RPMI7951 (cell line): ENCODE measurements at regions not wholly inside any gene's neighbourhood (a gene's known extent, or its start where the extent isn't known, plus 50 kb on each side); places are given as distances from the start of the nearest gene placed in this dataset.
A peak's percentile ranks its signal among the peaks of the same experiment; 100 is the strongest.

ENCODE experiments used
- DNase-seq: peaks from one replicate; pipeline ENCODE4 v3.0.0-alpha.2; 2012; ENCODE audit warnings: low read depth

DNA sequence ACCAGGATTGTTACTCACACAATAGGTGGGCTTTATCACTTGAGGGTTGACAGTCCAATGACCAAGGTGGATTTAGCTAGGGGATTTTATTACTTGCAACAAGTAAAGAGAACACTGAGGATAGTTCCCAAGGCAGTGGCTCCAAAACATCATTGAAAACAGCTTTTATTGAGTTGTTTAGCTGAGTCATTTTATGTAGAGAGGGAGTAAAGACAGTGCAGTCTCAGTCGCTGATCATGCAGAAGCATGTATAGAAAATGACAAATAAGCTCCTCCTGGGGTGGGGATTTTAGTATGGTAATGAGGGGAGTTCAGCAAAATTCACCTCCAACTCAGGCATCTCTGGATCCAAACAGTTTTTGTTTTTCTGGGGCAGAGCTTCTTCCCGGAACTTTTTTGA, 163.0 kb upstream of the CCDC179 start:
- DNase-seq = no peak

DNA sequence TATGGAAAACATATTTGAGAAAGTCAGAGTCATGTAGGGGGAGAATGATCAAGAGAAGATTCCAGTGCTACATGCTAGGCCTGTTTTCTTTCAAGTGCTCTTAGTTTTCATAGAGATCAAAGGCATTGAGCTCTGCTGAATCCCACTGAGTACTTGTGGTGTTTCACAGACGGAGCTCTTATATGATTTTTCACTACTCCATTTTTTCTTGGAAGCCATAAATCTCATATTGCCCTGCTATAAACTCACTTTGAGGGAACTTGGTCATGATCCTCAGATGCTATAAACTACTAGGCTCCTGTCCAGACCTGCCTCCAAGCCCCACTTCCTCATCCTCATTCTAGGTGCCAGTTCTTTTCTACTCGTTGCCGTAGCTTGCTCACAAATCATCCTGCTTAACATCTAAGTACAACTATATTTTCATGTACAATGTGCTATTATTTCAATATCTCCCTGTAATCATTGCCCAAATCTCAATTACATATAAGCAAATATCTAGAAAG, 180.8 kb upstream of the CCDC179 start:
- DNase-seq = no peak

DNA sequence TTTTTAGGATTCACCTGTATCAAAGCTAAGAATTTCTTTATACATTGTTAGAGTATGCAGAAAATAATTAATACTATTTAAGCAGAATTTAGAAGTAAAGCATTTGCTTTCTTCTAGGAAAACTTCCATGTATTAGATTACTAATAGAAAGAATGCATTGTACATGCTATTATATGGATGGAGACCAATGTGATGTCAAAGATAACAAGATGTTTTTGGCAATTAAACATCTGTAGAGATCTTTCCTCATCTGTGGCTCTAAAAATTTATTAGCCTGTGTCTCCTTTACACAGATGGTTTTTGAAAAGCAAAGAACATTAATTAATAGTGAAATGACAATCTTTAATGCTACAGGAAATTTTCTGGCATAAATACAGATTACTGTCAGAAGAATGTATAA, 198.4 kb upstream of the CCDC179 start:
- DNase-seq = no peak

DNA sequence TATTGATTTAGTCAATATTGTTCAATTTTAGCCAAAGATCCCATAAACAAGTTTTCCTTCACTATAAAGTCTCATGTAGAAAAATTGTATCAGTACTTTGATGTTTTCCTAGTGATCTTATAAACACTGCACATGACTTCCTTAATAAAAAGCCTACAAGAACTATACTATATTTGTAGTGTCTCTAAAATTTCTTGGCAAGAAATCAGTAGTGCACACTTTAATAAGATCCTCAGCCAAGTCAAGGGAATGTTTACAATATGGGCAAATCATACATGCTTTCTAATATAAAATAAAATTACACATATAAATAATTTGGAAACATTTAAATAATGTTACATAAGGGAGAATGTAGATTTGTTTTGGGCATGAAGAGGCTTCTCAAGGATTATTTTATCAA, 203.0 kb upstream of the CCDC179 start:
- DNase-seq = no peak

DNA sequence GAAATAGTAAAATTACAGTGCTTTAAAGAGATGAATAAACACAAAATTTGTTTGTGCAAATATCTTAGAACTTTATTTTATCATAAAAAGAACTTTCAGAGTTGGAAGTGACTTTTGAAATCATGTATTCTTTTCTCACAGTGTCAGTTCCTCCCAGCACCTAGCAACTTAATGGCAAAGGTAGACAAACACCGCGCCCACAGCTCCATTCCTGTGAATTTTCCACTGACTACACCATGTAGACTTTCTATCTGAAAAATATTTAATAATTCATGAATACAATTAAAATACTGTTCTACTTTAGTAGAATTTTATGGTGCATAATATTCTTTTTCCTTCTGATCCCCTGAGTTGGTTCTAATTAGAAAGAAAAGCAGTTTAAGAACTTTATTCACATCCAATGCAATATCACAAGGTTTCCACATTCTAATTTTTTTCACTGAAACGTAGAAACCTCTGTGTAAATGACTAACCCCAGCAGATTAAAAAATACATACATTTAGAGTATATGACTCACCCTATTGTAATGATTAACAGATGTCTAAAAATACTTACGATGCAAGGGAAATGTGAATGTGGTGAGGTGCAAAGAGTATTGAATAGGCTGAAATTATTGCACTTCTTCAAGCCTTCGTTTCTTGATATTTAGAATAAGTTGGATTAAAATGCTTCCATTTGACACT, 218.2 kb upstream of the CCDC179 start:
- peak; percentile 2 for DNase-seq

DNA sequence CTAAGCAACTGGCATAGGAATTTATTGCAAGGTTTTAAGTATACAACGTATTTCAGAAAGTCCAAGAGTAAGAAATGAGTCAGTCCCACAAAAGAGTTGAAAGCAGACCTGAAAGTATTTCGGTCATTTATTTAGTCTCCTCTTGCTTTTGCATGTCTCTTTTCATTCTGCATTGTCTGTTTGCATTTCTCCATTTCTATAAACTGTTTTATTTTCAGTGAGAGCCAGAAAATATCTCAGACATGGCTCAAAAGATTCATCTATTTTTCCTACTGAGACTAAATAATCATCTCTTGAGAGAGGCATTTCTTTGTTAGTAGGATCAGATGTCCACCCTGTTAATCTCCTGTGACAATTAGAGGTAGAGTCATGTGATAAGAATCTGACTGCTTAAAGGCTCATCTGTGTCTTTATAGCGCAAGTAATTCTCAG, 219.1 kb upstream of the CCDC179 start:
- no peak for DNase-seq

DNA sequence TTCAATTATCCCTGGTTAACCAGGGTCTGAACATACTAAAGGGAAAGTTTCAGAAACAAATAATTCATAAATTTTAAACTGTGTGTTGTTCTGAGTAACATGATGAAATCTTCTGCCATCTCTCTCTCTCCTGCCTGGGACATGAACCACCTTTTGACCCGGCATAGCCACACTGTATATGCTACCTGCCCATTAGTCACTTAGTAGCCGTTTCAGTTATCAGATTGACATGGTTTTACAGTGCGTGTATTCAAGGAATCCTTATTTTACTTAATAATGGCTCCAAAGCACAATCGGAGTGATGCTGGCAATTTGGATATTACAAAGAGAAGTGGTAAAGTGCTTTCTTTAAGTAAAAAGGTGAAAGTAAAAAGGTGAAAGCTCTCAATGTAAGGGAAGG, 227.1 kb upstream of the CCDC179 start:
- DNase-seq = no peak

DNA sequence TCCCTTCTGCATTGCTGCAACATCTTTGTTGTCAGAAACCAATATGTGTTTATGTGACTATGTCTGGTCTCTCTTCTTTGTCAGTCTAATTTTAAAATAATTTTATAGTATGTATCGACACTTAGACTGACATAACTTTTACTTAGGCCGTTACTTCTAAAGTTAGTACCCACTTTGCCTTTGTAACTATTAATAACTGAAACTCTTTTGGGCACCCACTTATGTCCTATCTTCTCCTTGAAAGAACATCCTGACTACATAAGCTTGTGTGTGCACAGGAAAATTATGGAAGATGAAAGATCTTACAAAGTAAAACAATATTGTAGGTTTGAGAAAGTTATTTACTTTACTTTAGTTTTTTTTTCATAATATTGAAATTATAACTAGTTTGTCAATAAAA, 230.4 kb upstream of the CCDC179 start:
- DNase-seq = no peak

DNA sequence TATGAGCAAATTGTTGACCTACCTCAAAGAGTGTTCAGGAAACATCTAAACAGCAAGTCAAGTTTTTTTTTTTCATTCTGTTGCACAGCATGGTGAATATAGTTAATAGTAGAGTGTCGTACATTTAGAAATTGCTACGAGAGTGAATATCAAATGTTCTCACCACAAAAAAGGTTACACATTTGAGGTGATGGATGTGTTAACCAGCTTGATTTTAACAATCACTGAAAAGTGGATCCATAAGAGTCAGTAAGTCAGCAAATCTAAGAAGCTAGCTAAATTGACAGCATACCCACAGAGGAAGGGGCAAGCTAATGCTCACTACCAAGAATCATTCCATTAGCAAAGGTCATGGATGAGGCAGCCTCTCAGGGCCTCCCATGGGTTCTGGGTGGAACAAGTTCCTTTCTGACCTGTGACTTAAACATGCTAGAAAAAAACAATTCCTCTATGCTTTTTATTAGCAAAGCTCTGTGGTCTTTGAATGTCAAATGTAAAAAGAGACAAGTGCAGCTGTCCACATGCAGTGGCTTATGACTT, 235.4 kb upstream of the CCDC179 start:
- DNase-seq = no peak

DNA sequence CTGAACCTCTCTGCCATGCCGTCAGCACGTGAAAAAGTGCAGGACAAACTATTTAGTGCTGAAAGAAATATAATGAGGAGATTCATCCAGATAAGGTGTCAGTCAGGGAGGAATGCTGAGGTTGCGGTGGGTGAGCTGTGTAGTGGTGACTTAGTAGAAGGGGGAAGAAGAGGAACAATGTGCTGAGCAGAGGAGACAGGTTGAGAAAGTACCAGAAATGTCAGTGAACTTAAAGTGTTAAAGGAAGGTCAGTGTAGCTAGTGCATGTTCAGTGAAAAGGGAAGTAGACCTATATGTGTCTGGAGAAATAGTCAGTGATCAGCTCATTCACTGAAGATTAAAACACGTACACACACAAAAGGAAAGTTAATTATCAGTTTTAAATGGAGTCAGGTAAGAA, 237.6 kb upstream of the CCDC179 start:
- DNase-seq = no peak

DNA sequence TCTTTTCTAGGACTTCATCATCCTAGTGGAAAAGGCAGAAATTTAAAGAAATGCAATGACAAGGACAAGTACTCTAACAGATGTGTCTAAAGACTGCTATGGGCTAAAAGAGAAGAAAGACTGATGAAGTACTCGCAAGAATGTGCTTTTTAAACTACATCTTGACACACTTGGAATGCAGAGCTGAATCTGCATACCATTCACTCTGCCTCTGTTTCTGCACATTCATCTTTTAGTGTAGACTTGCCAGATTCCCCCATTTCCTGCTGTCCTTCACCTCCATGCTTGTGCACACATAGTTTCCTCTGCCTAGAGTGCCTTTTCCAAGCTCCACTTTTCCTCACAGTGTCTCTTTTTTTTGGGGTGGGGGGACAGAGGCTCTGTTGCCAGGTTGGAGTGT, 239.0 kb upstream of the CCDC179 start:
- DNase-seq = no peak

DNA sequence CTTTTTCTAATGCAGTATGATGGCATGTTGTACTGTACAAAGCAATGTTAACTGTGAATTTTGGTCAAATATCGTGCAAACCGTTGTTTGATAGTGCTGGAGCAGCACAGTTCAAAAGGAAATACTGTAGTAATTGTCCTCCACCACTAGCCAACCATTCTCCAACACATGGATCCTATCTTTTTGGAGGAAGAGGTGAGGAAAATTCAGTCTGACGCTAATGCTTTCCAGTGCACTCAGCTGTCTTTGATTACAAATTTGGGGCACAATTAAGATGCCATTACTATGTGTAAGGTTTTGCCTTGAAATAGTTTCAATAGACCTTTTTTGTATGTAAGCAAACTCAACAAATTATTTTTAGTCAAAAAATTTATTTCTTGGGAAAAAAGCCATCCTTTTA, 240.5 kb upstream of the CCDC179 start:
- DNase-seq = no peak

DNA sequence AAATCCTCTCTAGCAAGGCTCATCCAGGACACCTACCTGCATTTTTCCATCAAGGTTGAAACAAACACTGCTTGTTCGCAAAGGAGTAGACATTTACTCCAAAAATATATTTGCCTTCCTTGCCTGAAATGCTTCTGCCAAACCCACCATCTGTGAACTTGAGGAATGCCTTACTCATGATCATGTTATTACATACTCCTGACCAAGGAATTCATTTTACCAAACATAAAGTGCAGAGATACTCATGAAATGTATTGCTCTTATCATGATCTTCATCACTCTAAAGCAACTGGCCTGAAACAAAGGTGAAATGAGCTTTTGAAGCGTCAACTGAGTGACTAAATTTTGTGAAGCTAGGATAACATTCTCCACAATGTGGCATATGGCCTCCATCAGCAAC, 243.1 kb upstream of the CCDC179 start:
- no peak for DNase-seq

DNA sequence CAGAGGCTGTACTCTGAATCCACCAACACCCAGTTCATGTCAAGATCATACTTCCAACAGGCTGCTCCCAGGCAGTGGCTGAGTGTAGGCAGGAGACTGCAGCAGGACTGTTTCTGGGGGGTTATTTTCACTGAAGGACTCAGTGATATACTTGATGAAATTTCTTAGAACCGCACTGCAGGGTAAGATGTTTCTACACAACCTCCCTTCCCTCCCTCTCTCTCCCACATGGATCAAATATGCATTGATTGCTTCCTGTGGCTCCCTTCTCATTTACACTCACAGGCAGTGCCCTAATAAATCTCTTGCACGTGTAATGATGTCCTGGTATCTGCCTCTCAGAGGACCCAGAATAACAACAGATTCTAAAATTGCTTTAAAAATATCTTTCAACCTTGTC, 251.3 kb upstream of the CCDC179 start:
- no peak for DNase-seq

DNA sequence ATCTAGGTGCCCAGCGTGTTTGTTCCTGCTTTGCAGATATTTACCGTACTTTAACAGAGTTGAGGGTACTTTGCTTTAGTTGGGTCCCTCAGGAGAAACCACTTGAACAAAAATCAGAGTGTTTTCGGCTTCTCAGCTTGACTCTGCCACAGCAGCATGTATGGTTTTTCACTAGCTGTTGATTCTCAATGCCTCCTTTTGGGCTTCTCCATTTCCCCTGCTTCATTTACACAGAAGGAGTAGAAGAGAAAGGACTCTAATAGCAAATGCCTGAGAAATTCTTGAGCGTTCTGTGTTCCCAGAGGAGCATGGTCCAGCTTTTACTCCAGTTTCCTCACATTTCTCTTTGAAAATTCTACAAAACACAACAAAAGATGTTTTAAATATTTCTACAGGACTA, 252.1 kb upstream of the CCDC179 start:
- no peak for DNase-seq

DNA sequence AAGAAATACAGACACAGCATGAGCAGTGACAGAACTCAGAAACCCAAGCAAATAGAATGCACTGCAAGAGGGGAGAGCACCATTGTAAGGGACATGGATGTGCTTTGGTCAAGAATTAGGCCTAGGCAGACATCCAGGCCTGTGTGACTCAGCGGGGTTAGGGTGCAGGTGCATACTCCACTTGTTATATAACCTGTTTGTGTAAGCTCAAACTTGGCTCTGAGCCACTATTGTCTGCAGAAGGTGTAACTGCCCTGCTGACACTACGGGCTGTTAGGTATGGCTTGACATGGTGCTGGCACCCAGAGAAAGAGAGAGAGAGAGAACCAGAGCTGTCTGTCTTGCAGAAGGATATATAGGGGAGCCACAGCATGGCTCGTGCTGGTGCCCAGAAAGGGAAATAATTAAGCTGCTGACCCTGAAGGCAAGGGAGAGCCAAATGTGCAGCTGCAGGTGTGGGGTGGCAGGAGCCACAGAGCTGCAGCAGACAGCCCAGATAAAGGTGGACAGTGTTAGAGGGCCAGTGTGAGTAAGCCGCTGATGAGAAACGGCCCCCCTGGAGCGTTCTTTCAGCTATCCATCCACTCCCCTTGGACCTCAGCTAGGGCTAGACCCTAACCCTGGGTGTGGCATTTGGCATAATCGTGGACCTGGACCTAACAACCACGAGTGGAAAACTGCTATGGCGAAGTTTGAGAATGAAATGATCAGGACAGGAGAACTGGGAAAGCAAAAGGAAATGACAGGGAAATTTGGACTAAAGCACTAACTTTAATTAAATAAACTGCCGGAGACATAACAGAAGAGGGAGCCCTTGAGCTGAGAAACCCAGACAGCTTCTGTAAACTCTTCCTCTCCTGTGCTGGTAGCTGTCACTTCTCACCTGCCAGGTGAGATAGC, 253.0 kb upstream of the CCDC179 start:
- no peak for DNase-seq

DNA sequence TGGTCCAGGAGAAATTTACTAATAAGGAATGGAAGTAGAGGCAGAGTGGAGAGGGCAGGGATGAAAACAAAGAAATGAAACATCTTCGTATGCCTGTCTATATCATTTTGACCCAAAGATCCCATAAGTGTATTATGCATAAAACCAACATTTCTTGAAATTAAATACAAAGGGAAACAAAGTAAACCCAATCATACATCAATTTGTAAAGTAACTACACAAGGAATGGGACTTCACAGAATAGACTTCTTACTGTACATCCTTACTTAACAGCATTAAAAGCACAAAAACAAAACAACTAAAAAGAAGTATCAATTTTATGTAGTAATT, 253.6 kb upstream of the CCDC179 start:
- no peak for DNase-seq

DNA sequence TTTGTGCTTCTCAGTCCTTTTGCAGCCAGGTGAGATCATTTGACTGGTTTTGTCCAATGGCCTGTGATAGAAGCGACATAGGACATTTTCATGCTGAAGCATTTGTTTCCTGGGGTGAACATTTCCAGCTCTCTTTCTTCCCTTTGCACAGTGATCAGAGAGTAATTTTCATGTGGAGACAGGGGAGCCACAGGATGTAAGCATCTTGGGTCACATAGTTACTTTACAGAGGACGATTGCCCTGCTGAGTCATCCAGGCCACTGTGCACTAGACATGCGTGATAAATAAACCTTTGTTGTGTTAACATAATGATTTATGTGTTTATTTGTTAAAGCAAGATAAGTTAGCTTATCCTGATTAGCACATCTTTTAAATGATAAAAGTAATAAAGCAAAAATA, 263.5 kb upstream of the CCDC179 start:
- peak; percentile 19 for DNase-seq

DNA sequence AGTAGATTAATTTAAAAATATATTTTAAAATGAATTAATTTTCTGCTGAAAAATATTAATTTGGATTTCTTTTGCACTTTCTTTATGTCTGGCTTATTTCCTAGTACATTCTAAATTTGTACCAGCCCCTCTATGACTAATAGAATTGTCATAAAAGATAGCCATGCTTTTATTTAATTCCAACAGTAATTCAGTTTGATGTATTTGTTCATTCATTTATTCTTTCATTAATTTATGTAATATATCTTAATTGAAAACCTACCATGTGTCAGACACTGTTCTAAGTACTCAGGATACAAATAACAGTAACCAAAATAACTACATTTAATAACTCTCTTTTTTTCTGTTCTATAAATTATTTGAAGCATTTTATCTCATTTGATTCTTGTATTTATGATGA, 264.0 kb upstream of the CCDC179 start:
- no peak for DNase-seq

DNA sequence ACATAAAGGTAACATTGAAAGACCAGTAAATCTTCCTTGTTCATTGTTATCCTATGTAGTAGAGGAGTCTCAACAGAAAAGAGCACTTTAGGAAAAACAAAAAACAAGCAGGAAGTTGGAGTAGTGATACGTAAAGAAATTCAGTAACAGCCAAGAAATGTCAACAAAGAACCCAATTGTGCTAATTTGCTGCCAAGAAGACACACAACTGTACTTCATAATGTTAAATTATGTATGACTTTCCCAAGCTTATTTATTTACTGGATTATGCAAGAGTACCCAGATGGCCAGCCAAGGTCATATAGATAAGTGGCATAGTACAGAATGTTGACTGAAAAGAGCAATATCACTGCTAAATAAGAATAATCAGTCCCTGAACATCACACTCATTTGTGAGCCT, 264.7 kb upstream of the CCDC179 start:
- DNase-seq = peak; percentile 8

DNA sequence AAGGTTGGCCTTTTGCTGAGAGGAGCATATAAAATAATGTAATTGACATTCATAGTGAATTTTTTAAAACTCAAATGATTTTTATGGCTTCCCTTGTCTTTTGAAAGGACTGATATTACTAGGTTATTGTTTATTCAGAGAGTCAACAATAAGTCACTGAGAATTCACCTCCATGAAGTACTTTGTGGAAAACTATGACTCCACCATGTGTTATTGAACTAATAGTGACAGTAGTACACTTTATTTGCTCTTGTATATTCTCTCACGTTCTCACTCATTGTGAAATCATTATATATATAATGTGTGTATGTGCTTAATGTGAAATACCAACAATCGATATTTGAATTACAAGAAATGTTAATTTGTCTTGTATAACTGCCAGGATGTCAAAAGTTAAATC, 267.4 kb upstream of the CCDC179 start:
- DNase-seq = no peak

DNA sequence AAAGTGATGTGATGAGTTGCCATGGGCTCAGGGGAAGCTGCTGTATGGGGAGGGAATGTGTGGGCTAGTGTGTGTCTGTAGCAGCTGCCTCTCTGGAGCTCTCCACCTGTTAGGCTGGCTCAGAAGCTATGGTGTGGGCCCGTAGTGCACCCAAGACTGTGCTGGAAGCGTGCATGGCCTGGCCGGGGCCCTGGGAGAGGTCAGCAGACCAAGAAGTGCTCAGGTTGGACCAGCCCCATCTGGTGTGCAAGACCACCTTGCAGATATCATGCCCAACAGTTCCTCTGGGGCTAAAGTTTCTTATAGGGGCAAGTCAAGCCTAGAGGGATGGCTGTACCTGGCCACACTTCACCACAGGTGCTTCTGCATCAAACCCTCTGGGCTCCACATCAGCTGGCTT, 274.4 kb upstream of the CCDC179 start:
- no peak for DNase-seq

DNA sequence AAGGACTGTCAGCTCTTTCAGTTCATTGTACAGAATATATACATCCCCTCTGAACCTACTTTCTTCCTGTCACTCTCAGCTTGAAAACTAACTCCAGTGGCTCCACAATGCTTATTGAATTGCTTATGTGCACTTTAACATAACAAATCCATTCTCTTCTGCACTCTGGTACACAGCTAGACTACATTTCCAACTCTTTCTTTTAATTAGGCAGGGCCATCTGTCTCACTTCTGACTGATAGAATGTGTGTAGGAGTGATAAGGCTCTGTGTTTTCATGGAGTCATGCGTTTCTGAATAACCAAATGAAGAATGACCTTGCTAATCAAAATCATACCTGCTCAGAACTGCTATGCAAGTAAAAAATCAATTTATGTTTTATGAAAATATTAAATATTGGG, 278.5 kb upstream of the CCDC179 start:
- no peak for DNase-seq
